ENCODE measurements at regions not wholly inside any gene's neighbourhood (a gene's known extent, or its start where the extent isn't known, plus 50 kb on each side); places are given as distances from the start of the nearest gene placed in this dataset.

GRCh38 chr6:144651234-144651633 lies 366.1 kb downstream of the UTRN start:
- TF ChIP-seq EZH2 (IDR thresholded peaks at IDR 0.05; ENCODE audit: low read length, unreplicated experiment) (no peak), CTCF (conservative IDR thresholded peaks at IDR 0.05; ENCODE audit: low read depth, low read length) (no peak), EZH2phosphoT487 (IDR thresholded peaks at IDR 0.05; ENCODE audit: borderline replicate concordance, low read length) (no peak)

Measured in PC-3 (cell line).